HEK293 (cell line): ENCODE measurements at regions not wholly inside any gene's neighbourhood (a gene's known extent, or its start where the extent isn't known, plus 50 kb on each side); places are given as distances from the start of the nearest gene placed in this dataset.

Source experiments
- CTCF ChIA-PET: fragments of 350-600 bp; formaldehyde crosslinking; extraction: SDS; loops from one replicate; lab custom pipeline; 2021; ENCODE audit warnings: antibody characterized with exemption; lab: Yijun Ruan, JAX
- POLR2A ChIA-PET: fragments of 300-600 bp; formaldehyde crosslinking; extraction: SDS; loops from one replicate; lab custom pipeline; 2020; ENCODE audit warnings: antibody characterized with exemption, inconsistent platforms; lab: Yijun Ruan, JAX
- H3K27ac ChIP-seq: fragments of 200-500 bp; sonication (Bioruptor generic); 2 replicates; pipeline ENCODE4 v1.5.1; 2014; ENCODE audit warnings: low read depth, low read length, control low read depth, inconsistent platforms; ENCODE audit errors: extremely low read depth
- H3K36me3 ChIP-seq, 2 experiments: fragments of 200-500 bp in 1 of 2; sonication (Bioruptor generic) in 1 of 2; 1 replicate in 1 of 2; 2 replicates in 1 of 2; pipeline ENCODE4 v1.5.1; 2014 to 2017; ENCODE audit warnings: inconsistent platforms in 2 of 2, low read length in 2 of 2; ENCODE audit not compliant: control insufficient read depth in 2 of 2, insufficient read depth in 1 of 2
- H3K4me1 ChIP-seq: fragments of 200-500 bp; sonication (Bioruptor generic); 2 replicates; pipeline ENCODE4 v1.5.1; 2014; ENCODE audit warnings: mild to moderate bottlenecking, low read length, inconsistent platforms; ENCODE audit not compliant: control insufficient read depth, insufficient read depth
- H3K4me3 ChIP-seq: 2 replicates; pipeline ENCODE4 v1.5.1; 2011; ENCODE audit warnings: low read depth, mild to moderate bottlenecking, control low read depth, low read length, moderate library complexity
- H3K9me3 ChIP-seq: fragments of 200-500 bp; sonication (Bioruptor generic); 2 replicates; pipeline ENCODE4 v1.5.1; 2014; ENCODE audit warnings: low read depth, low read length, inconsistent platforms; ENCODE audit not compliant: control insufficient read depth, insufficient read depth
- CTCF ChIP-seq: fragments of 450-650 bp; formaldehyde crosslinking; IDR thresholded peaks from 2 replicates; pipeline ENCODE4 v1.5.1; 2016; ENCODE audit warnings: missing biosample characterization, missing genetic modification characterization
- HIC1 ChIP-seq: fragments of 450-650 bp; formaldehyde crosslinking; IDR thresholded peaks from 2 replicates; pipeline ENCODE4 v1.5.1; 2016; ENCODE audit warnings: missing biosample characterization, missing genetic modification characterization
- HOXC10 ChIP-seq: sonication (generic); formaldehyde crosslinking; IDR thresholded peaks from 2 replicates; pipeline ENCODE4 v1.8.1; 2023; ENCODE audit warnings: mild to moderate bottlenecking, missing genetic modification reagents
- KLF7 ChIP-seq: fragments of 450-650 bp; formaldehyde crosslinking; IDR thresholded peaks from 2 replicates; pipeline ENCODE4 v1.5.1; 2016; ENCODE audit warnings: missing biosample characterization, missing genetic modification characterization, borderline replicate concordance
- KLF9 ChIP-seq: fragments of 450-650 bp; formaldehyde crosslinking; IDR thresholded peaks from 2 replicates; pipeline ENCODE4 v1.5.1; 2016; ENCODE audit warnings: missing biosample characterization, missing genetic modification characterization, low read depth
- MEIS1 ChIP-seq: sonication (generic); formaldehyde crosslinking; IDR thresholded peaks from 2 replicates; pipeline ENCODE4 v1.8.1; 2022; ENCODE audit warnings: missing genetic modification reagents, mild to moderate bottlenecking, borderline replicate concordance
- MYNN ChIP-seq: fragments of 450-650 bp; formaldehyde crosslinking; IDR thresholded peaks from 2 replicates; pipeline ENCODE4 v1.5.1; 2016; ENCODE audit warnings: missing biosample characterization, missing genetic modification characterization, borderline replicate concordance
- TCF7L2 ChIP-seq: IDR thresholded peaks from 2 replicates; pipeline ENCODE4 v1.6.1; 2011; ENCODE audit warnings: low read depth, mild to moderate bottlenecking, inconsistent platforms, low read length, moderate library complexity, borderline replicate concordance
- YY1 ChIP-seq: fragments of 450-650 bp; formaldehyde crosslinking; IDR thresholded peaks from 2 replicates; pipeline ENCODE4 v1.5.1; 2018; ENCODE audit warnings: missing biosample characterization, missing genetic modification characterization
- ZBTB1 ChIP-seq: fragments of 450-650 bp; formaldehyde crosslinking; IDR thresholded peaks from 2 replicates; pipeline ENCODE4 v1.5.1; 2016; ENCODE audit warnings: missing biosample characterization, missing genetic modification characterization
- ZNF155 ChIP-seq: fragments of 450-650 bp; formaldehyde crosslinking; IDR thresholded peaks from 2 replicates; pipeline ENCODE4 v1.5.1; 2016; ENCODE audit warnings: missing biosample characterization, missing genetic modification characterization
- ZNF157 ChIP-seq: fragments of 450-650 bp; formaldehyde crosslinking; IDR thresholded peaks from 2 replicates; pipeline ENCODE4 v1.5.1; 2016; ENCODE audit warnings: missing biosample characterization, missing genetic modification characterization
- ZNF16 ChIP-seq: fragments of 450-650 bp; formaldehyde crosslinking; IDR thresholded peaks from 2 replicates; pipeline ENCODE4 v1.5.1; 2016; ENCODE audit warnings: low read depth, missing biosample characterization, missing genetic modification characterization
- ZNF175 ChIP-seq: fragments of 450-650 bp; formaldehyde crosslinking; IDR thresholded peaks from 2 replicates; pipeline ENCODE4 v1.5.1; 2016; ENCODE audit warnings: missing biosample characterization, missing genetic modification characterization
- ZNF223 ChIP-seq: fragments of 450-650 bp; formaldehyde crosslinking; IDR thresholded peaks from 2 replicates; pipeline ENCODE4 v1.5.1; 2016; ENCODE audit warnings: missing biosample characterization, missing genetic modification characterization
- ZNF239 ChIP-seq: fragments of 450-650 bp; formaldehyde crosslinking; IDR thresholded peaks from 2 replicates; pipeline ENCODE4 v1.5.1; 2016; ENCODE audit warnings: missing biosample characterization, missing genetic modification characterization
- ZNF302 ChIP-seq: fragments of 450-650 bp; formaldehyde crosslinking; IDR thresholded peaks from 2 replicates; pipeline ENCODE4 v1.5.1; 2016; ENCODE audit warnings: missing biosample characterization, missing genetic modification characterization, low read depth
- ZNF449 ChIP-seq: fragments of 450-650 bp; formaldehyde crosslinking; IDR thresholded peaks from 2 replicates; pipeline ENCODE4 v1.5.1; 2017; ENCODE audit warnings: missing biosample characterization, mild to moderate bottlenecking, missing genetic modification characterization, moderate library complexity
- ZNF530 ChIP-seq: fragments of 450-650 bp; formaldehyde crosslinking; IDR thresholded peaks from 2 replicates; pipeline ENCODE4 v1.5.1; 2016; ENCODE audit warnings: low read depth, missing biosample characterization, missing genetic modification characterization
- ZNF560 ChIP-seq: fragments of 450-650 bp; formaldehyde crosslinking; IDR thresholded peaks from 2 replicates; pipeline ENCODE4 v1.5.1; 2017; ENCODE audit warnings: missing biosample characterization, missing genetic modification characterization, borderline replicate concordance
- ZNF701 ChIP-seq: fragments of 450-650 bp; formaldehyde crosslinking; IDR thresholded peaks from 2 replicates; pipeline ENCODE4 v1.5.1; 2016; ENCODE audit warnings: missing biosample characterization, missing genetic modification characterization
- ZNF776 ChIP-seq: fragments of 450-650 bp; formaldehyde crosslinking; IDR thresholded peaks from 2 replicates; pipeline ENCODE4 v1.5.0; 2017; ENCODE audit warnings: missing biosample characterization, missing genetic modification characterization, borderline replicate concordance
- ZNF785 ChIP-seq: fragments of 450-650 bp; formaldehyde crosslinking; IDR thresholded peaks from 2 replicates; pipeline ENCODE4 v1.5.1; 2016; ENCODE audit warnings: missing biosample characterization, missing genetic modification characterization
- ZSCAN18 ChIP-seq: fragments of 450-650 bp; formaldehyde crosslinking; IDR thresholded peaks from 2 replicates; pipeline ENCODE4 v1.5.1; 2016; ENCODE audit warnings: missing biosample characterization, missing genetic modification characterization

GRCh38 chr11:127135256-127135655, 134.7 kb upstream of the KIRREL3 start:
- TF ChIP-seq CTCF = no peak

GRCh38 chr11:127133061-127133460, 132.5 kb upstream of the KIRREL3 start:
- CTCF ChIA-PET = no interaction called here
- TF ChIP-seq TCF7L2 (no peak), ZNF530 (no peak), HOXC10 (no peak), ZNF560 (tag by site-specific recombination) (no peak)
- H3K9me3 ChIP-seq = no peaks in the 10 kb centered on the region

More at GRCh38 chr11:127135256-127135655, 134.7 kb upstream of the KIRREL3 start:
- Histone ChIP-seq H3K27ac (no peak overlapping the region), H3K4me3 (no peak overlapping the region), H3K9me3 (no peaks in the 10 kb centered on the region), H3K36me3 (no peaks in the 10 kb centered on the region), H3K4me1 (no peaks in the 10 kb centered on the region)
- ChIA-PET CTCF (interaction anchor here (0.6 to 1.0 kb wide), 2 partner anchors 23 to 210 kb away, joined by 4 read pairs; no protein-coding TSS in a partner anchor), POLR2A (no interaction called here)

GRCh38 chr11:127130321-127130720, 129.8 kb upstream of the KIRREL3 start:
- TF ChIP-seq ZNF223 (tag by site-specific recombination) = no peak
- no peak for TF ChIP-seq ZSCAN18
- no peak for TF ChIP-seq ZBTB1 (tag by site-specific recombination)
- TF ChIP-seq ZNF785 = no peak
- TF ChIP-seq ZNF776 (tag by site-specific recombination) = no peak
- TF ChIP-seq ZNF239 (tag by site-specific recombination) = no peak
- TF ChIP-seq ZNF302 = no peak
- no peak for TF ChIP-seq KLF7 (tag by site-specific recombination)
- no peak for TF ChIP-seq ZNF449 (tag by site-specific recombination)
- TF ChIP-seq ZNF701 (tag by site-specific recombination) = no peak
- Histone ChIP-seq H3K9me3 (no peaks in the 10 kb centered on the region), H3K36me3 (no peaks in the 10 kb centered on the region), H3K4me3 (no peak overlapping the region), H3K4me1 (no peaks in the 10 kb centered on the region), H3K27ac (no peak overlapping the region)
- CTCF ChIA-PET = no interaction called here
- POLR2A ChIA-PET = no interaction called here

More at GRCh38 chr11:127133061-127133460, 132.5 kb upstream of the KIRREL3 start:
- POLR2A ChIA-PET = no interaction called here
- H3K4me1 ChIP-seq = no peaks in the 10 kb centered on the region
- H3K36me3 ChIP-seq = no peaks in the 10 kb centered on the region
- H3K27ac ChIP-seq = no peak overlapping the region
- no peak overlapping the region for H3K4me3 ChIP-seq

- POLR2A ChIA-PET = no interaction called here
- CTCF ChIA-PET = no interaction called here
- H3K27ac ChIP-seq = no peak overlapping the region
- H3K36me3 ChIP-seq = no peaks in the 10 kb centered on the region
- no peaks in the 10 kb centered on the region for H3K9me3 ChIP-seq
- no peak overlapping the region for H3K4me3 ChIP-seq
- H3K4me1 ChIP-seq = no peaks in the 10 kb centered on the region
- TF ChIP-seq MYNN (tag by site-specific recombination) (no peak), ZNF157 (no peak), HOXC10 (no peak), MEIS1 (CRISPR knock-in tag) (no peak), KLF9 (tag by site-specific recombination) (no peak), YY1 (no peak), HIC1 (tag by site-specific recombination) (no peak), ZNF239 (tag by site-specific recombination) (no peak), ZNF16 (tag by site-specific recombination) (no peak), ZNF175 (tag by site-specific recombination) (no peak), ZNF155 (no peak)
Observed at GRCh38 chr11:127126986-127127385, 126.4 kb upstream of the KIRREL3 start.
